GM12801 (cell line): ENCODE measurements at regions not wholly inside any gene's neighbourhood (a gene's known extent, or its start where the extent isn't known, plus 50 kb on each side); places are given as distances from the start of the nearest gene placed in this dataset.

Experiments
- CTCF ChIP-seq: IDR thresholded peaks from one replicate; pipeline ENCODE4 v1.5.1; 2011; ENCODE audit warnings: control low read depth; ENCODE audit not compliant: insufficient read length; ENCODE audit errors: extremely low read depth

GRCh38 chr20:11544029-11544678, 373.5 kb upstream of the BTBD3 start:
- TF ChIP-seq CTCF = no peak

GRCh38 chr20:11546939-11547338, 370.8 kb upstream of the BTBD3 start:
- TF ChIP-seq CTCF = no peak

GRCh38 chr20:11549172-11550103, 368.3 kb upstream of the BTBD3 start:
- TF ChIP-seq CTCF = no peak

DNA sequence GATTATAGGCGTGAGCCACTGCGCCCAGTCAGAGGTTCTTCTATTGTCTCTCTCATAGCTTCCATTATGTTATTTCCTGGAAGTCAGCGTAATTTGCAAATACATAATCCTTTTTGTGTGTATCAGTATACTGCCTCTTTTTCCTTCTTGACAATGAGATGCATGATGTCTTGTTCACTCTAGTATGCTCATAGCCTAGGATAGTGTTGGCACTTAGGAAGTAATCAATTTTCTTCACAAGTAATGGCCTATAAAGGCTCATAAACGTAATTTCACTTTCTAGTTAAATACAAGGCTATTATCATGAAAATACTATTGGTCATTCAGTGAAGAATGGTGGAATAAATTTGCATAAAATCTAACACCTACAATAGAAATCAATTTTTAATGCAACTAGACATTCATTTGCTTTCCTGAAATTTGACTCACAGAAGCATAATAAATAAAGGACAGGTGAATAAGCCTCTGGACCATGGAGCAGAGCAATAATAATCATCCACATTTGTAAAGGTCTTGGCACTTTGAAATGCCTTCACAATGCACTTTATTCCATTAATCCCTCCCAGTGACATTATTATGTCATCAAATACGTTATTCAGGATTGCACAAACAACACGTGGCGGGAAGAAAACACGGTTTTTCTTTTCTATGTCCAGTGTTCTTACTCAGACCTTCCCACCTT, 366.9 kb upstream of the BTBD3 start:
- TF ChIP-seq CTCF = no peak

DNA sequence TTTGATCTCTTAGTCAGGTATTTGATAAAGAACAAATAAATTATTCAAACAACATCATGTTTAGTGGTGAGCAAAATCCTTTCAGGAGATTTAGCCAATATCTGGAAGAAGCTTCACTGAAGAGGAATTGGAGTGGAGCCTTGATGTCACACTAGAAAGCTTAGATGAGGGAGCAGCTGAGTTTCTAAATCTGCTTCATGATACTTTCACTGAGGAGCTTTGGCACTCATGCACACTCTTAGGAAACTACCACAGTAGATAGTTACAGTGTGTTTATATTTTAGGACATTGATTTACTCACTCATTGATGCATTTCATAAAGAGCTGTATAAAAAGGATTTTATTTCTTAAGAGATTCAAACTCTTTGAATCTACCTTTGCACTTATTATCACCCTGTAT, 366.2 kb upstream of the BTBD3 start:
- no peak for TF ChIP-seq CTCF

- no peak for TF ChIP-seq CTCF
Observed at GRCh38 chr20:11553603-11554002, 364.1 kb upstream of the BTBD3 start.

- no peak for TF ChIP-seq CTCF
Observed at GRCh38 chr20:11555510-11555909, 362.2 kb upstream of the BTBD3 start.
